ENCODE measurements at regions not wholly inside any gene's neighbourhood (a gene's known extent, or its start where the extent isn't known, plus 50 kb on each side); places are given as distances from the start of the nearest gene placed in this dataset.

- Histone ChIP-seq H3K4me3 (ENCODE audit: low read depth in 1 of 3, low read length in 3 of 3) (no peak overlapping the region), H3K4me1 (ENCODE audit: control insufficient read depth in 4 of 4, insufficient read depth in 4 of 4, low read length in 3 of 4) (no peaks in the 10 kb centered on the region), H3K36me3 (ENCODE audit: control insufficient read depth in 4 of 4, insufficient read depth in 3 of 4, low read depth in 1 of 4, low read length in 3 of 4) (no peaks in the 10 kb centered on the region), H3K9me3 (ENCODE audit: control insufficient read depth in 4 of 4, low read length in 3 of 4) (no peaks in the 10 kb centered on the region), H3K9ac (ENCODE audit: low read depth in 1 of 2, low read length in 2 of 2) (no peak overlapping the region), H3K27ac (ENCODE audit: low read depth in 1 of 2, low read length in 2 of 2) (no peak overlapping the region), H3K27me3 (ENCODE audit: control insufficient read depth in 4 of 4, insufficient read depth in 4 of 4, low read length in 3 of 4) (no peaks in the 10 kb centered on the region)
- DNase-seq (ENCODE audit: low spot score): no peak
- TF ChIP-seq, protein P1, sequence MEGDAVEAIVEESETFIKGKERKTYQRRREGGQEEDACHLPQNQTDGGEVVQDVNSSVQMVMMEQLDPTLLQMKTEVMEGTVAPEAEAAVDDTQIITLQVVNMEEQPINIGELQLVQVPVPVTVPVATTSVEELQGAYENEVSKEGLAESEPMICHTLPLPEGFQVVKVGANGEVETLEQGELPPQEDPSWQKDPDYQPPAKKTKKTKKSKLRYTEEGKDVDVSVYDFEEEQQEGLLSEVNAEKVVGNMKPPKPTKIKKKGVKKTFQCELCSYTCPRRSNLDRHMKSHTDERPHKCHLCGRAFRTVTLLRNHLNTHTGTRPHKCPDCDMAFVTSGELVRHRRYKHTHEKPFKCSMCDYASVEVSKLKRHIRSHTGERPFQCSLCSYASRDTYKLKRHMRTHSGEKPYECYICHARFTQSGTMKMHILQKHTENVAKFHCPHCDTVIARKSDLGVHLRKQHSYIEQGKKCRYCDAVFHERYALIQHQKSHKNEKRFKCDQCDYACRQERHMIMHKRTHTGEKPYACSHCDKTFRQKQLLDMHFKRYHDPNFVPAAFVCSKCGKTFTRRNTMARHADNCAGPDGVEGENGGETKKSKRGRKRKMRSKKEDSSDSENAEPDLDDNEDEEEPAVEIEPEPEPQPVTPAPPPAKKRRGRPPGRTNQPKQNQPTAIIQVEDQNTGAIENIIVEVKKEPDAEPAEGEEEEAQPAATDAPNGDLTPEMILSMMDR (IDR thresholded peaks at IDR 0.05; ENCODE audit: low read depth, low read length, missing input control): no peak
- no peak for TF ChIP-seq FOXA1 (IDR thresholded peaks at IDR 0.05)
- TF ChIP-seq SP1 (IDR thresholded peaks at IDR 0.05): no peak
- TF ChIP-seq EGR1 (IDR thresholded peaks at IDR 0.05; ENCODE audit: low read depth in 2 of 2): no peak
- TF ChIP-seq, protein P2, sequence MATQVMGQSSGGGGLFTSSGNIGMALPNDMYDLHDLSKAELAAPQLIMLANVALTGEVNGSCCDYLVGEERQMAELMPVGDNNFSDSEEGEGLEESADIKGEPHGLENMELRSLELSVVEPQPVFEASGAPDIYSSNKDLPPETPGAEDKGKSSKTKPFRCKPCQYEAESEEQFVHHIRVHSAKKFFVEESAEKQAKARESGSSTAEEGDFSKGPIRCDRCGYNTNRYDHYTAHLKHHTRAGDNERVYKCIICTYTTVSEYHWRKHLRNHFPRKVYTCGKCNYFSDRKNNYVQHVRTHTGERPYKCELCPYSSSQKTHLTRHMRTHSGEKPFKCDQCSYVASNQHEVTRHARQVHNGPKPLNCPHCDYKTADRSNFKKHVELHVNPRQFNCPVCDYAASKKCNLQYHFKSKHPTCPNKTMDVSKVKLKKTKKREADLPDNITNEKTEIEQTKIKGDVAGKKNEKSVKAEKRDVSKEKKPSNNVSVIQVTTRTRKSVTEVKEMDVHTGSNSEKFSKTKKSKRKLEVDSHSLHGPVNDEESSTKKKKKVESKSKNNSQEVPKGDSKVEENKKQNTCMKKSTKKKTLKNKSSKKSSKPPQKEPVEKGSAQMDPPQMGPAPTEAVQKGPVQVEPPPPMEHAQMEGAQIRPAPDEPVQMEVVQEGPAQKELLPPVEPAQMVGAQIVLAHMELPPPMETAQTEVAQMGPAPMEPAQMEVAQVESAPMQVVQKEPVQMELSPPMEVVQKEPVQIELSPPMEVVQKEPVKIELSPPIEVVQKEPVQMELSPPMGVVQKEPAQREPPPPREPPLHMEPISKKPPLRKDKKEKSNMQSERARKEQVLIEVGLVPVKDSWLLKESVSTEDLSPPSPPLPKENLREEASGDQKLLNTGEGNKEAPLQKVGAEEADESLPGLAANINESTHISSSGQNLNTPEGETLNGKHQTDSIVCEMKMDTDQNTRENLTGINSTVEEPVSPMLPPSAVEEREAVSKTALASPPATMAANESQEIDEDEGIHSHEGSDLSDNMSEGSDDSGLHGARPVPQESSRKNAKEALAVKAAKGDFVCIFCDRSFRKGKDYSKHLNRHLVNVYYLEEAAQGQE (IDR thresholded peaks at IDR 0.05): no peak
- no peak for TF ChIP-seq FOXA2 (IDR thresholded peaks at IDR 0.05)
- TF ChIP-seq GABPA (IDR thresholded peaks at IDR 0.05 in 1 of 2, conservative IDR thresholded peaks at IDR 0.05 in 1 of 2): no peak
- no peak for TF ChIP-seq ATF3 (IDR thresholded peaks at IDR 0.05)
- no peak for TF ChIP-seq HNF4A (conservative IDR thresholded peaks at IDR 0.05)
- TF ChIP-seq RAD21 (IDR thresholded peaks at IDR 0.05): no peak
- no peak for TF ChIP-seq RXRA (IDR thresholded peaks at IDR 0.05)
- no peak for TF ChIP-seq YY1 (IDR thresholded peaks at IDR 0.05)
- TF ChIP-seq NR2F2 (IDR thresholded peaks at IDR 0.05): no peak
- no peak for TF ChIP-seq HNF4G (IDR thresholded peaks at IDR 0.05)
- TF ChIP-seq MAX (IDR thresholded peaks at IDR 0.05): no peak
- TF ChIP-seq TAF1 (conservative IDR thresholded peaks at IDR 0.05): no peak
- no peak for TF ChIP-seq JUND (IDR thresholded peaks at IDR 0.05)
- TF ChIP-seq, protein P3, sequence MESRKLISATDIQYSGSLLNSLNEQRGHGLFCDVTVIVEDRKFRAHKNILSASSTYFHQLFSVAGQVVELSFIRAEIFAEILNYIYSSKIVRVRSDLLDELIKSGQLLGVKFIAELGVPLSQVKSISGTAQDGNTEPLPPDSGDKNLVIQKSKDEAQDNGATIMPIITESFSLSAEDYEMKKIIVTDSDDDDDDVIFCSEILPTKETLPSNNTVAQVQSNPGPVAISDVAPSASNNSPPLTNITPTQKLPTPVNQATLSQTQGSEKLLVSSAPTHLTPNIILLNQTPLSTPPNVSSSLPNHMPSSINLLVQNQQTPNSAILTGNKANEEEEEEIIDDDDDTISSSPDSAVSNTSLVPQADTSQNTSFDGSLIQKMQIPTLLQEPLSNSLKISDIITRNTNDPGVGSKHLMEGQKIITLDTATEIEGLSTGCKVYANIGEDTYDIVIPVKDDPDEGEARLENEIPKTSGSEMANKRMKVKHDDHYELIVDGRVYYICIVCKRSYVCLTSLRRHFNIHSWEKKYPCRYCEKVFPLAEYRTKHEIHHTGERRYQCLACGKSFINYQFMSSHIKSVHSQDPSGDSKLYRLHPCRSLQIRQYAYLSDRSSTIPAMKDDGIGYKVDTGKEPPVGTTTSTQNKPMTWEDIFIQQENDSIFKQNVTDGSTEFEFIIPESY (IDR thresholded peaks at IDR 0.05): no peak
- WGBS: 80% methylated on average over 11 of the region's 11 CpGs
Observed at GRCh38 chr10:128222332-128222849, 96.2 kb upstream of the MKI67 start.

Data from liver (tissue), 8 donors.